OCI-LY1 (cell line): ENCODE measurements at regions not wholly inside any gene's neighbourhood (a gene's known extent, or its start where the extent isn't known, plus 50 kb on each side); places are given as distances from the start of the nearest gene placed in this dataset.

Source experiments
- CTCF ChIP-seq: fragments of 200-600 bp; sonication (generic), shearing (Covaris generic); IDR thresholded peaks from 2 replicates; pipeline ENCODE4 v1.5.1; 2017; ENCODE audit warnings: mild to moderate bottlenecking, antibody characterized with exemption, low read length, moderate library complexity, mixed read lengths
- EZH2 ChIP-seq: fragments of 200-600 bp; sonication (generic), shearing (Covaris generic); IDR thresholded peaks from 2 replicates; pipeline ENCODE4 v1.8.0; 2017; ENCODE audit warnings: borderline replicate concordance, mixed run types, mild to moderate bottlenecking, antibody characterized with exemption, low read length, moderate library complexity, mixed read lengths

GRCh38 chr19:28307963-28308362, 905.0 kb downstream of the UQCRFS1 start:
- no peak for TF ChIP-seq CTCF
- TF ChIP-seq EZH2: no peak
